Keratinocyte (primary cell): ENCODE measurements at regions not wholly inside any gene's neighbourhood (a gene's known extent, or its start where the extent isn't known, plus 50 kb on each side); places are given as distances from the start of the nearest gene placed in this dataset.

Experiments used
- DNase-seq: peaks from one replicate; pipeline ENCODE4 v3.0.0-alpha.2; 2011; ENCODE audit warnings: low read depth, missing footprints, low spot score
- FAIRE-seq: peaks from 2 replicates; lab custom pipeline; 2011; peaks lifted over from hg19 to GRCh38; lab: Jason Lieb, UNC
- H2AFZ ChIP-seq: 2 replicates; pipeline ENCODE4 v1.6.0; 2012; ENCODE audit warnings: low read length, control low read depth, inconsistent platforms; ENCODE audit not compliant: control insufficient read depth
- H3K27ac ChIP-seq: 2 replicates; pipeline ENCODE4 v1.5.1; 2011; ENCODE audit warnings: low read length; ENCODE audit not compliant: control insufficient read depth, insufficient read depth
- H3K27me3 ChIP-seq: 3 replicates; pipeline ENCODE4 v1.6.0; 2011; ENCODE audit warnings: low read length; ENCODE audit not compliant: control insufficient read depth, insufficient read depth; ENCODE audit errors: extremely low read depth
- H3K36me3 ChIP-seq, 2 experiments: 2 replicates in 1 of 2; 3 replicates in 1 of 2; pipeline ENCODE4 v1.5.1; 2011; ENCODE audit warnings: low read length in 2 of 2, mild to moderate bottlenecking in 1 of 2; ENCODE audit not compliant: control insufficient read depth in 2 of 2, insufficient read depth in 2 of 2; ENCODE audit errors: extremely low read depth in 1 of 2
- H3K4me1 ChIP-seq: 3 replicates; pipeline ENCODE4 v1.5.1; 2011; ENCODE audit warnings: low read length; ENCODE audit not compliant: control insufficient read depth, insufficient read depth; ENCODE audit errors: extremely low read depth
- H3K4me2 ChIP-seq: 3 replicates; pipeline ENCODE4 v1.6.0; 2011; ENCODE audit warnings: low read depth, low read length; ENCODE audit not compliant: control insufficient read depth, insufficient read depth; ENCODE audit errors: extremely low read depth
- H3K4me3 ChIP-seq, 3 experiments: fragments of 200-600 bp in 1 of 3; sonication (generic) in 1 of 3; 2 replicates in 2 of 3; 3 replicates in 1 of 3; pipeline ENCODE4 v1.5.1; 2011 to 2016; ENCODE audit warnings: low read length in 3 of 3, mild to moderate bottlenecking in 3 of 3, control low read depth in 2 of 3, inconsistent platforms in 1 of 3, low read depth in 1 of 3, mixed read lengths in 1 of 3, mixed run types in 1 of 3, moderate library complexity in 1 of 3; ENCODE audit not compliant: control insufficient read depth in 2 of 3, insufficient read depth in 2 of 3; ENCODE audit errors: extremely low read depth in 1 of 3
- H3K79me2 ChIP-seq: 2 replicates; pipeline ENCODE4 v1.6.0; 2012; ENCODE audit warnings: low read length; ENCODE audit not compliant: control insufficient read depth, insufficient read depth
- H3K9ac ChIP-seq: 3 replicates; pipeline ENCODE4 v1.6.0; 2011; ENCODE audit warnings: low read length; ENCODE audit not compliant: control insufficient read depth, insufficient read depth; ENCODE audit errors: extremely low read depth
- H3K9me1 ChIP-seq: 3 replicates; pipeline ENCODE4 v1.6.0; 2011; ENCODE audit warnings: low read length; ENCODE audit not compliant: control insufficient read depth, insufficient read depth; ENCODE audit errors: extremely low read depth
- H3K9me3 ChIP-seq: 2 replicates; pipeline ENCODE4 v1.5.1; 2012; ENCODE audit warnings: low read depth, low read length; ENCODE audit not compliant: control insufficient read depth
- H4K20me1 ChIP-seq: 3 replicates; pipeline ENCODE4 v1.6.0; 2011; ENCODE audit warnings: low read length; ENCODE audit not compliant: control insufficient read depth, insufficient read depth; ENCODE audit errors: extremely low read depth
- CTCF ChIP-seq, 3 experiments: IDR thresholded peaks in 1 of 3; conservative IDR thresholded peaks in 1 of 3; optimal IDR thresholded peaks in 1 of 3; 2 replicates in 2 of 3; 3 replicates in 1 of 3; pipeline versions ENCODE3 to v1.5.1; 2011; ENCODE audit warnings: low read length in 3 of 3, mild to moderate bottlenecking in 3 of 3, moderate library complexity in 2 of 3, control low read depth in 1 of 3, inconsistent platforms in 1 of 3; ENCODE audit not compliant: insufficient read depth in 2 of 3; ENCODE audit errors: extremely low read depth in 1 of 3
- EZH2 ChIP-seq: IDR thresholded peaks from one replicate; pipeline ENCODE4 v1.6.1; 2012; ENCODE audit warnings: inconsistent platforms, mild to moderate bottlenecking, low read length, moderate library complexity
- dilution Hi-C: fragments of 300-500 bp; cut with MboI; formaldehyde crosslinking; loops from one replicate; pipeline ENCODE4 v1.7.0; 2020; ENCODE audit warnings: low sequenced_read_pairs; ENCODE audit not compliant: extremely low pct_ligation_motif_present

DNA sequence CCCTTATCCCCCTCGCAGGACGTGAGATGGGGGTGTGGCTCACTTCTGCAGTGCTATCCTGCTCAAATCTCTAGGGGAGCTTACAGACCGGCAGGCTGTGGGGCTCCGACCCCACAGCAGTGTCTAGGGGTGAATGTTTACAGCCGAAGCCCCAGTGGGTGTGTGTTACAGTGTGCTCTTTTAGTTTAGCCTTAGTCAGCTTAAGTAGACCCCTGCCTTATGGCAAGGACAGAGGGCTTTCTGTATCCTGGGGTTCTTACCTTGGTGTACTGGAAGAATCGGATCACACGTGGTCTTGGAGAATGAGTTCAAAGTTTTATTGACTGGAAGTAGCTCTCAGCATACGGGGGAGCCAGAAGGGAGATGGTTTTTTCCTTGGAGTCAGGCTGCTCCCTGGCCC lies 348.2 kb upstream of the GYPC start:
- peaks cover 4% of the 10 kb centered on the region for H3K9me3 ChIP-seq
- H3K4me3 ChIP-seq = peak overlapping the region in 1 of 3 experiments; percentile 4
- H3K4me2 ChIP-seq = no peak overlapping the region
- no peaks in the 10 kb centered on the region for H3K27me3 ChIP-seq
- no peak overlapping the region for H3K27ac ChIP-seq
- no peak overlapping the region for H3K9ac ChIP-seq
- no peaks in the 10 kb centered on the region for H3K9me1 ChIP-seq
- TF ChIP-seq CTCF (optimal IDR thresholded peaks at IDR 0.05 in 1 of 3, IDR thresholded peaks at IDR 0.05 in 1 of 3, conservative IDR thresholded peaks at IDR 0.05 in 1 of 3; ENCODE audit: extremely low read depth in 1 of 3, insufficient read depth in 2 of 3, low read length in 3 of 3) = no peak
- no peaks in the 10 kb centered on the region for H3K79me2 ChIP-seq
- no peak for DNase-seq
- no peaks in the 10 kb centered on the region for H3K36me3 ChIP-seq
- no peaks in the 10 kb centered on the region for H4K20me1 ChIP-seq
- no peak overlapping the region for H2AFZ ChIP-seq
- H3K4me1 ChIP-seq = no peaks in the 10 kb centered on the region
- dilution Hi-C loops = no loop called here
- FAIRE-seq = no peak

- no peaks in the 10 kb centered on the region for H3K36me3 ChIP-seq
- FAIRE-seq = no peak
- TF ChIP-seq EZH2 (no peak), CTCF (optimal IDR thresholded peaks at IDR 0.05 in 1 of 3, IDR thresholded peaks at IDR 0.05 in 1 of 3, conservative IDR thresholded peaks at IDR 0.05 in 1 of 3; ENCODE audit: extremely low read depth in 1 of 3, insufficient read depth in 2 of 3, low read length in 3 of 3) (no peak)
- no peaks in the 10 kb centered on the region for H3K79me2 ChIP-seq
- H3K9ac ChIP-seq = no peak overlapping the region
- H3K4me2 ChIP-seq = no peak overlapping the region
- H4K20me1 ChIP-seq = no peaks in the 10 kb centered on the region
- H3K9me1 ChIP-seq = no peaks in the 10 kb centered on the region
- DNase-seq = no peak
- no peak overlapping the region for H3K4me3 ChIP-seq
- H3K27me3 ChIP-seq = no peaks in the 10 kb centered on the region
- peaks cover 5% of the 10 kb centered on the region for H3K9me3 ChIP-seq
- no peak overlapping the region for H2AFZ ChIP-seq
- dilution Hi-C loops = no loop called here
- no peaks in the 10 kb centered on the region for H3K4me1 ChIP-seq
- no peak overlapping the region for H3K27ac ChIP-seq
Measured at GRCh38 chr2:126309185-126309584, 346.8 kb upstream of the GYPC start.
